ENCODE measurements at regions not wholly inside any gene's neighbourhood (a gene's known extent, or its start where the extent isn't known, plus 50 kb on each side); places are given as distances from the start of the nearest gene placed in this dataset.

DNA sequence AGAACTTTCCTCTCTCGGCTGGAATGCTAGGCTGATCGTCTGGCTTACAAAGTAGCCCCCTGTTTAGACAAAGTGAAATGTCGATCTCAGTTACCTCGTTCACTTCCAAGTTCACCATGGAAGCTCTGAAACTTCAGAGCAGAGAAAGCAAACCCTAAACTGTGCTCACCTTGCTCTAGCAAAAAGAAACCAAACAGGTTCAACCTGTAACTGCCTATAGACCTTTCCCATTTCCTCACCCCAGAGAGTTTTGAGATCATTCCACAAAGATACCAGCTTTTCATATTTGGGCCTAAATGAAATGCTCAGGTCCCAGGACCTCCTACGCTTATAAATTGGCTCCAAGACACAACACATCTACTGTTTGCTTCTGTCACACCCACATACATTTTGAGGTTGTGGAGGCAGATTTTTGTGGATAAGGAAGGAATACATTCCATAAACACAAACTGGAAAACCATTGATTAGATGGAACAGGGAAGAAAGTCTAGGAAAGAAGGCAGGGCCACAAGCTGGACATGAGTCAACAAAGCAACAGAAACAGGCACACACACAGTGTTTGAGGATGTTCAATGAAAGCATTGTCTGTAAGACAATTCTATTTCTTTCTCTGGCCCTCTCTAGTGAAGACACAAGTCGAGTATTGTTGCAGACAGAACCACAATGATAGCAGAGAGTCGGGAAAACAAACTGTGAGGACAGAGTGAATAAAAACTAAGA, 52.8 kb upstream of the TGIF1 start:
- no peak overlapping the region for H2AFZ ChIP-seq (ENCODE audit: insufficient read depth, low read depth, low read length, poor library complexity, severe bottlenecking)
- H3K4me2 ChIP-seq (replicated peaks; ENCODE audit: low read depth, low read length, poor library complexity, severe bottlenecking), result no peak overlapping the region
- no peak overlapping the region for H3K27ac ChIP-seq (ENCODE audit: low read length in 2 of 2)
- H3K4me3 ChIP-seq (ENCODE audit: control extremely low read depth in 1 of 5, extremely low read depth in 1 of 5, insufficient read depth in 1 of 5, low read depth in 2 of 5, low read length in 4 of 5), result no peak overlapping the region
- Mint-ChIP-seq H3K4me1 (peaks cover 29% of the 10 kb centered on the region), H3K9me3 (ENCODE audit: insufficient read depth) (peaks cover 8% of the 10 kb centered on the region), H3K4me3 (no peak overlapping the region), H3K27ac (no peak overlapping the region), H3K27me3 (no peaks in the 10 kb centered on the region)
- peaks cover 0 to 14% (median 13%) of the 10 kb centered on the region in 3 donors for H3K9me3 ChIP-seq (ENCODE audit: control extremely low read depth in 1 of 3, control insufficient read depth in 2 of 3, insufficient read depth in 1 of 3, low read length in 2 of 3)
- H3K4me1 ChIP-seq (ENCODE audit: control insufficient read depth in 2 of 2, insufficient read depth in 2 of 2, low read length in 2 of 2), result peaks cover 27 to 29% of the 10 kb centered on the region in 2 donors
- H4K20me1 ChIP-seq (ENCODE audit: control insufficient read depth, insufficient read depth, low read length, poor library complexity, severe bottlenecking), result no peaks in the 10 kb centered on the region
- DNase-seq, result no peak
- no peaks in the 10 kb centered on the region for H3K27me3 ChIP-seq (replicated peaks in 1 of 4; ENCODE audit: control extremely low read depth in 1 of 4, control insufficient read depth in 3 of 4, insufficient read depth in 4 of 4, low read length in 3 of 4)
- H3K79me2 ChIP-seq (ENCODE audit: control insufficient read depth, insufficient read depth, low read length), result no peaks in the 10 kb centered on the region
- ChIA-PET POLR2A (no interaction called here), CTCF (interaction anchor here (0.8 to 2.7 kb wide), 2 partner anchors 57 to 201 kb away, joined by 5 to 7 read pairs; no protein-coding TSS in a partner anchor)
- no peaks in the 10 kb centered on the region for H3K36me3 ChIP-seq (replicated peaks in 1 of 2; ENCODE audit: control extremely low read depth in 1 of 2, control insufficient read depth in 1 of 2, extremely low read depth in 1 of 2, insufficient read depth in 2 of 2, low read length in 1 of 2)
- intact Hi-C loops (cut with micrococcal nuclease), result no loop called here
- WGBS (ENCODE audit: insufficient coverage), result 96% methylated on average over 4 of the region's 7 CpGs
- TF ChIP-seq, protein P1, sequence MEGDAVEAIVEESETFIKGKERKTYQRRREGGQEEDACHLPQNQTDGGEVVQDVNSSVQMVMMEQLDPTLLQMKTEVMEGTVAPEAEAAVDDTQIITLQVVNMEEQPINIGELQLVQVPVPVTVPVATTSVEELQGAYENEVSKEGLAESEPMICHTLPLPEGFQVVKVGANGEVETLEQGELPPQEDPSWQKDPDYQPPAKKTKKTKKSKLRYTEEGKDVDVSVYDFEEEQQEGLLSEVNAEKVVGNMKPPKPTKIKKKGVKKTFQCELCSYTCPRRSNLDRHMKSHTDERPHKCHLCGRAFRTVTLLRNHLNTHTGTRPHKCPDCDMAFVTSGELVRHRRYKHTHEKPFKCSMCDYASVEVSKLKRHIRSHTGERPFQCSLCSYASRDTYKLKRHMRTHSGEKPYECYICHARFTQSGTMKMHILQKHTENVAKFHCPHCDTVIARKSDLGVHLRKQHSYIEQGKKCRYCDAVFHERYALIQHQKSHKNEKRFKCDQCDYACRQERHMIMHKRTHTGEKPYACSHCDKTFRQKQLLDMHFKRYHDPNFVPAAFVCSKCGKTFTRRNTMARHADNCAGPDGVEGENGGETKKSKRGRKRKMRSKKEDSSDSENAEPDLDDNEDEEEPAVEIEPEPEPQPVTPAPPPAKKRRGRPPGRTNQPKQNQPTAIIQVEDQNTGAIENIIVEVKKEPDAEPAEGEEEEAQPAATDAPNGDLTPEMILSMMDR (IDR thresholded peaks at IDR 0.05), result no peak
- TF ChIP-seq EZH2 (IDR thresholded peaks at IDR 0.05; ENCODE audit: borderline replicate concordance, insufficient read depth, low read depth, low read length, poor library complexity, severe bottlenecking), result no peak
- H3K9ac ChIP-seq (ENCODE audit: low read length), result no peak overlapping the region
- no peak for ATAC-seq (ENCODE audit: low read depth)

DNA sequence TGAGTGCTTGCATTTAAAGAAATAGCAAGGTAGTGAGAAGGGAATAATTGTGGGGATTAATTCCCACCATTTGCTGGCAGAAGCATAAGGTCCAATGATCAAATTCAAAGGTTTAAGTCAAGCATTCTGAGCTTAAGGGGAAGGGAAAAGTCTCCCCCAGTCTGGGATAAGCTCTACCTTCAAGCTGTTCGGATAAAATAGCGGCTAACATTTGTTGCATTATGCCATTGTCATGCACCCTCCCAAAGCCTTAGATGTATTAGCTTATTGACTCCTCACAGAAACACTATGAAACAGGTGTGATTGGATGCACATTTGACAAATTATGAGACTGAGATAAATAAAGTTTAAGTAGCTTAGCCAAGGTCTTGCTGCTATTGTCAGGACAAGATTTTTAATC, 52.2 kb upstream of the TGIF1 start:
- no CpG with 5 or more reads among the region's 2 CpGs for WGBS (ENCODE audit: insufficient coverage)
- peaks cover 33% of the 10 kb centered on the region for H3K4me1 Mint-ChIP-seq

More for the DNA sequence above, 52.2 kb upstream of the TGIF1 start:
- TF ChIP-seq, protein P1 (IDR thresholded peaks at IDR 0.05), result no peak
- no peak for TF ChIP-seq EZH2 (IDR thresholded peaks at IDR 0.05; ENCODE audit: borderline replicate concordance, insufficient read depth, low read depth, low read length, poor library complexity, severe bottlenecking)
- ATAC-seq (ENCODE audit: low read depth), result no peak
- Histone ChIP-seq H2AFZ (ENCODE audit: insufficient read depth, low read depth, low read length, poor library complexity, severe bottlenecking) (no peak overlapping the region), H3K4me2 (replicated peaks; ENCODE audit: low read depth, low read length, poor library complexity, severe bottlenecking) (no peak overlapping the region), H3K36me3 (replicated peaks in 1 of 2; ENCODE audit: control extremely low read depth in 1 of 2, control insufficient read depth in 1 of 2, extremely low read depth in 1 of 2, insufficient read depth in 2 of 2, low read length in 1 of 2) (no peaks in the 10 kb centered on the region), H3K9ac (ENCODE audit: low read length) (no peak overlapping the region), H3K27me3 (replicated peaks in 1 of 4; ENCODE audit: control extremely low read depth in 1 of 4, control insufficient read depth in 3 of 4, insufficient read depth in 4 of 4, low read length in 3 of 4) (no peaks in the 10 kb centered on the region), H3K9me3 (ENCODE audit: control extremely low read depth in 1 of 3, control insufficient read depth in 2 of 3, insufficient read depth in 1 of 3, low read length in 2 of 3) (peaks cover 0 to 14% (median 13%) of the 10 kb centered on the region in 3 donors), H3K27ac (ENCODE audit: low read length in 2 of 2) (no peak overlapping the region), H3K79me2 (ENCODE audit: control insufficient read depth, insufficient read depth, low read length) (no peaks in the 10 kb centered on the region), H4K20me1 (ENCODE audit: control insufficient read depth, insufficient read depth, low read length, poor library complexity, severe bottlenecking) (no peaks in the 10 kb centered on the region), H3K4me1 (ENCODE audit: control insufficient read depth in 2 of 2, insufficient read depth in 2 of 2, low read length in 2 of 2) (peaks cover 33 to 34% of the 10 kb centered on the region in 2 donors), H3K4me3 (ENCODE audit: control extremely low read depth in 1 of 5, extremely low read depth in 1 of 5, insufficient read depth in 1 of 5, low read depth in 2 of 5, low read length in 4 of 5) (no peak overlapping the region)
- no peak overlapping the region for H3K4me3 Mint-ChIP-seq
- peaks cover 8% of the 10 kb centered on the region for H3K9me3 Mint-ChIP-seq (ENCODE audit: insufficient read depth)
- CTCF ChIA-PET, result interaction anchor here (0.8 to 2.7 kb wide), 2 partner anchors 57 to 201 kb away, joined by 5 to 7 read pairs; no protein-coding TSS in a partner anchor
- POLR2A ChIA-PET, result no interaction called here
- H3K27ac Mint-ChIP-seq, result no peak overlapping the region
- no peak for DNase-seq
- intact Hi-C loops (cut with micrococcal nuclease), result no loop called here
- H3K27me3 Mint-ChIP-seq, result no peaks in the 10 kb centered on the region

Data from B cell (primary cell).